GM23338 (cell line): ENCODE measurements at regions not wholly inside any gene's neighbourhood (a gene's known extent, or its start where the extent isn't known, plus 50 kb on each side); places are given as distances from the start of the nearest gene placed in this dataset.

Source experiments
- JUNB ChIP-seq: IDR thresholded peaks from one replicate; pipeline ENCODE4 v1.6.1; 2016; ENCODE audit warnings: antibody characterized with exemption; ENCODE audit not compliant: unreplicated experiment
- POLR2AphosphoS5 ChIP-seq: IDR thresholded peaks from 2 replicates; pipeline ENCODE4 v1.6.1; 2016; ENCODE audit warnings: antibody characterized with exemption, low read depth
- TF ChIP-seq, protein P1 (sequence below), 2 experiments: fragments of 200-600 bp in 1 of 2; sonication (generic) in 1 of 2; conservative IDR thresholded peaks; 2 replicates each; pipeline versions ENCODE4 v1.5.1 to v1.6.1; 2016 to 2017; ENCODE audit warnings: antibody characterized with exemption in 2 of 2, low read depth in 2 of 2, mild to moderate bottlenecking in 2 of 2, moderate library complexity in 1 of 2
- TF ChIP-seq, protein P2 (sequence below): IDR thresholded peaks from 2 replicates; pipeline ENCODE4 v1.6.1; 2016; ENCODE audit warnings: antibody characterized with exemption
- TF ChIP-seq, protein P3 (sequence below): IDR thresholded peaks from one replicate; pipeline ENCODE4 v1.6.1; 2018; ENCODE audit warnings: antibody characterized with exemption; ENCODE audit not compliant: unreplicated experiment

DNA sequence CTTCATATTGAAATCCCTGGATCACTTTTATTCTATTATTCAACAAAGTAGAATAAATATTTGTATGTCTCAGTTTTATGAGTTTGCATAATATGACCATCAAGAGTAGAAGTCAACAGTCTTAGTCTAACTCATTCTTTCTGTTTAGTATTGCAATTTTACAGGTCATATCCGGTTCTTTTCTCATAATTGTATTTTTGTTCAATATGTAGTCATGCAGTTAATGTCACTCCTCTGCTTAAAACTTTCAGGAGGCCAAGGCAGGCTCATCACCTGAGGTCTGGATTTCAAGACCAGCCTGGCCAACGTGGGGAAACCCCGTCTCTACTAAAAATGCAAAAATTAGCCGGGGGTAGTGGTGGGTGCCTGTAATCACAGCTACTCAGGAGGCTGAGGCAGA lies 148.4 kb upstream of the TRPM3 start:
- TF ChIP-seq, protein P1, sequence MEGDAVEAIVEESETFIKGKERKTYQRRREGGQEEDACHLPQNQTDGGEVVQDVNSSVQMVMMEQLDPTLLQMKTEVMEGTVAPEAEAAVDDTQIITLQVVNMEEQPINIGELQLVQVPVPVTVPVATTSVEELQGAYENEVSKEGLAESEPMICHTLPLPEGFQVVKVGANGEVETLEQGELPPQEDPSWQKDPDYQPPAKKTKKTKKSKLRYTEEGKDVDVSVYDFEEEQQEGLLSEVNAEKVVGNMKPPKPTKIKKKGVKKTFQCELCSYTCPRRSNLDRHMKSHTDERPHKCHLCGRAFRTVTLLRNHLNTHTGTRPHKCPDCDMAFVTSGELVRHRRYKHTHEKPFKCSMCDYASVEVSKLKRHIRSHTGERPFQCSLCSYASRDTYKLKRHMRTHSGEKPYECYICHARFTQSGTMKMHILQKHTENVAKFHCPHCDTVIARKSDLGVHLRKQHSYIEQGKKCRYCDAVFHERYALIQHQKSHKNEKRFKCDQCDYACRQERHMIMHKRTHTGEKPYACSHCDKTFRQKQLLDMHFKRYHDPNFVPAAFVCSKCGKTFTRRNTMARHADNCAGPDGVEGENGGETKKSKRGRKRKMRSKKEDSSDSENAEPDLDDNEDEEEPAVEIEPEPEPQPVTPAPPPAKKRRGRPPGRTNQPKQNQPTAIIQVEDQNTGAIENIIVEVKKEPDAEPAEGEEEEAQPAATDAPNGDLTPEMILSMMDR (conservative IDR thresholded peaks at IDR 0.05; ENCODE audit: low read depth in 2 of 2) = no peak
- TF ChIP-seq JUNB = no peak
- TF ChIP-seq, protein P2, sequence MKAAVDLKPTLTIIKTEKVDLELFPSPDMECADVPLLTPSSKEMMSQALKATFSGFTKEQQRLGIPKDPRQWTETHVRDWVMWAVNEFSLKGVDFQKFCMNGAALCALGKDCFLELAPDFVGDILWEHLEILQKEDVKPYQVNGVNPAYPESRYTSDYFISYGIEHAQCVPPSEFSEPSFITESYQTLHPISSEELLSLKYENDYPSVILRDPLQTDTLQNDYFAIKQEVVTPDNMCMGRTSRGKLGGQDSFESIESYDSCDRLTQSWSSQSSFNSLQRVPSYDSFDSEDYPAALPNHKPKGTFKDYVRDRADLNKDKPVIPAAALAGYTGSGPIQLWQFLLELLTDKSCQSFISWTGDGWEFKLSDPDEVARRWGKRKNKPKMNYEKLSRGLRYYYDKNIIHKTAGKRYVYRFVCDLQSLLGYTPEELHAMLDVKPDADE = no peak
- TF ChIP-seq, protein P3, sequence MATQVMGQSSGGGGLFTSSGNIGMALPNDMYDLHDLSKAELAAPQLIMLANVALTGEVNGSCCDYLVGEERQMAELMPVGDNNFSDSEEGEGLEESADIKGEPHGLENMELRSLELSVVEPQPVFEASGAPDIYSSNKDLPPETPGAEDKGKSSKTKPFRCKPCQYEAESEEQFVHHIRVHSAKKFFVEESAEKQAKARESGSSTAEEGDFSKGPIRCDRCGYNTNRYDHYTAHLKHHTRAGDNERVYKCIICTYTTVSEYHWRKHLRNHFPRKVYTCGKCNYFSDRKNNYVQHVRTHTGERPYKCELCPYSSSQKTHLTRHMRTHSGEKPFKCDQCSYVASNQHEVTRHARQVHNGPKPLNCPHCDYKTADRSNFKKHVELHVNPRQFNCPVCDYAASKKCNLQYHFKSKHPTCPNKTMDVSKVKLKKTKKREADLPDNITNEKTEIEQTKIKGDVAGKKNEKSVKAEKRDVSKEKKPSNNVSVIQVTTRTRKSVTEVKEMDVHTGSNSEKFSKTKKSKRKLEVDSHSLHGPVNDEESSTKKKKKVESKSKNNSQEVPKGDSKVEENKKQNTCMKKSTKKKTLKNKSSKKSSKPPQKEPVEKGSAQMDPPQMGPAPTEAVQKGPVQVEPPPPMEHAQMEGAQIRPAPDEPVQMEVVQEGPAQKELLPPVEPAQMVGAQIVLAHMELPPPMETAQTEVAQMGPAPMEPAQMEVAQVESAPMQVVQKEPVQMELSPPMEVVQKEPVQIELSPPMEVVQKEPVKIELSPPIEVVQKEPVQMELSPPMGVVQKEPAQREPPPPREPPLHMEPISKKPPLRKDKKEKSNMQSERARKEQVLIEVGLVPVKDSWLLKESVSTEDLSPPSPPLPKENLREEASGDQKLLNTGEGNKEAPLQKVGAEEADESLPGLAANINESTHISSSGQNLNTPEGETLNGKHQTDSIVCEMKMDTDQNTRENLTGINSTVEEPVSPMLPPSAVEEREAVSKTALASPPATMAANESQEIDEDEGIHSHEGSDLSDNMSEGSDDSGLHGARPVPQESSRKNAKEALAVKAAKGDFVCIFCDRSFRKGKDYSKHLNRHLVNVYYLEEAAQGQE = no peak
- TF ChIP-seq POLR2AphosphoS5 = no peak
